ENCODE measurements at regions not wholly inside any gene's neighbourhood (a gene's known extent, or its start where the extent isn't known, plus 50 kb on each side); places are given as distances from the start of the nearest gene placed in this dataset.
"Not testable (repeated sequence)": the region's sequence is repeated elsewhere in the genome, so short reads cannot be mapped to it uniquely, and the experiment has no call there.

DNA sequence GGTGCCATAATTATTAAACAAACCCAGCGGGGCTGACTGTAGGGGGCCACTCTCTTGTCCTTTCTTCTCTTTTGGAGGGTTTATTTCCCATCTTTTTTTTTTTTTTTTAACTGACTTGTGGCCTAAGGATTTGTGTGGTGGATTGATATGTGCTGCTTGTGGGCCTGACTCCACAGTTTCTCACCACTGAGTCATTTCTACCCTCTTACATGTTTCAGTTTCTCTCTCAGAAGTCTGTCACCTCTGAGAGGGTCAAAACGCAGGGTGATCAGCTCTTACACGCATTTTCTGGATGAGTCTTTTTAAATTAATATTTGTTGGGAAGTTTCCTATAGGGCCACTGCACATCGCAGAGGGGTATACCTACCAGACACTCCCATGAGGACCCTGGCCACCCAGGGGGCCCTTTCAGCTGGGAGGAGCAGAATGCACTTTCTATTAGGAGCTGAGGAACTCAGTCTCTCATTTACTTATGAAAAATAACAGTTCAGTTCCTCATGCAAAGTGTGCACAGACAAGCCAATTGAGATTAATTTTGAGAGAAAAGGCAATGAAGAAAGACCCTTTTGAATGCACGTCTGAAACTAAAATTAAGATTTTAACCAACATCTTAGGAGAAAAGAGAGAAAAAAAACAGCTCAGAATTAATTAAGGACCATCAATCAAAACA lies 407.9 kb downstream of the TECRL start:
- DNase-seq = no peak

- no peak for DNase-seq
Measured at GRCh38 chr4:64000241-64000640, 409.0 kb downstream of the TECRL start.

DNA sequence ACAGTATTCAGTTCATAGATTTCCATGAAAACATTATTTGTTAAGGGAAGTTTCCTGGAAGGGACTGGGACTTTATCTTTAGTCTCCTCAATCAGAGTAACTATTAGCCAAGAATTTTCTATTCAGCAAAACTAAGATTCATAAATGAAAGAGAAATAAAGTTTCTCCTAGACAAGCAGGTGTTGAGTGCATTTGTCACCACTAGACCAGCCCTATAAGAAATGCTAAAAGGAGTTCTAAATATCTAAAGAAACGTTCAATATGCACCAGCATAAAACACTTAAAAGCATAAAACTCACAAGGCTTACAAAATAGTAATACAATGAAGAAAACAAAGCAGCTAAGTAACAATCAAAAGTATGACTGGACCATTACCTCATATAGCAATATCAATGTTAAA lies 423.0 kb downstream of the TECRL start:
- DNase-seq = no peak

DNA sequence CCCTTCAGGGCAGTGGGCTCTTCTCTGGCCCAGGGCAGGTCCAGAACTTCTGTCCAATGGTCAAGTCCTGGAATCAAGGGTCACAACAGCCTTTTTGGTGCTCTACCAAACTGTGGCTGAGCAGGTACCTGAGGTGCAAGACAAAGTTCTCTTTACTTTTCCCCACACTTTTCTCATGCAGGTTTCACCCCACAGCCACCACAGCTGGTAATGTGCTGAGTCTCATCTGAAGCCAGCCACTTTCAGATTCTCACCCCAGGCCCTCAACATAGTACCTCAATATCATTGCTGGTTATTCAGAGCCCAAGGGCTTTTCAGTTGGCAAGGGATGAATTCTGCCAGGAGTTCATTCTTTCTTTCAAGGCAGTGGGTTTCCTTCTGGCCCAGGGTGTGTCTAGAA lies 426.0 kb downstream of the TECRL start:
- DNase-seq = no peak

GRCh38 chr4:63965875-63966274 lies 443.4 kb downstream of the TECRL start:
- DNase-seq = no peak

GRCh38 chr4:63942706-63943286 lies 466.5 kb downstream of the TECRL start:
- DNase-seq = not testable (repeated sequence)

GRCh38 chr4:63937961-63938360 lies 471.3 kb downstream of the TECRL start:
- no peak for DNase-seq

- DNase-seq = no peak
Measured at GRCh38 chr4:63922146-63922545, 487.1 kb downstream of the TECRL start.

DNA sequence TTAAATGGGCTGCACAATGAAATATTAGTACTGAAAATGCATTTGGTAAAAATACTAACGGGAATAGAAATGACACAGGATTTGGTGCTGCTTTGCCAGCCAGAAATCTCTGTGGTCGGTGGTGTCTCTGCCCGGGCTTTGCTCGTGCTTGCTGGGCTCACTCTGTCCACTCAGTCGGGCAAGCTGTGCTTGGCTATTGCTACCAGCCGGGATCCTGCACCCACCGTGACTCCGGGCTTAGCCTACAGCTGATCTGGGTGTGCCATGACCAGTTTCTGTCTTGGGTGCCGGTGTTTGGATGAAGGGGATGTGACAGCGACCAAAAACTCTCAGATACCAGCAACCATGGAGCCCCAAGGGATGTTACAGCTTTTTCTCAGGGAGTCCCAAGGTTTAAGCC lies 487.7 kb downstream of the TECRL start:
- no peak for DNase-seq

DNA sequence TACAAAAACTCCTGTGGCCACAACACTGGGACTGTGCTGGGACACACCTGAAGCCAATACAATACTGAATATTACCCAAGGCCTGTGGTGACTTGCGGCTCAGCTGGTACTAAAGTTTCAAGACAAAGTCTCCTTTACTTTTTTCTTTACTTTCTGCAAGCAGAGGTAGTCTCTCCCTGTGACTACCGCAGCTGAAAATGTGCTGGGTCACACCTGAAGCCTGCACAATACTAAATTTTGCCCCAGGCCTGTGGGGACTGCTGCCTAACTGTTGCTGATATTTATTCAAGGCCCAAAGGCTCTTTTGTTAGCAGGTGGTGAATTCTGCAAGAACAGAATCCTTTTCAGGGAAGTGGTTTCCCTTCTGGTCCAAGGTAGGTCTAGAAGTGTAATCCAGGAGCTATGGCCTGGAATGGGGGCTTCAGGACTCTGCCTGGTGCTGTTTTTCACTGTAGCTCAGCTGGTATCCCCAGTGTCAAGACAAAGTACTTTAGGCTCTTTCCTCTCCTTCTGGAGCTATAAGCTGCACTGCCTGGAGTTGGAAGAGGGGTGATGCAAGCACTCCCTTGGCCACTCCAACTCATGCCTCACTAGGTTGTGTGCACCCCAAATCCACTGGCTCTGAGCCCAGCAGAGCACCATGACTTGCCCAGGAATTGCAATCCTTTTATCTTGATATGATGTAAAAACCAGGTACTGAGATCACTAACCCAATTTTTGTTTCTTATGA lies 489.4 kb downstream of the TECRL start:
- DNase-seq = no peak

- DNase-seq = no peak
Measured at GRCh38 chr4:63906660-63907183, 502.5 kb downstream of the TECRL start.

- DNase-seq = no peak
Measured at GRCh38 chr4:63904201-63904600, 505.0 kb downstream of the TECRL start.

GRCh38 chr4:63901304-63901703 lies 507.9 kb downstream of the TECRL start:
- no peak for DNase-seq

DNA sequence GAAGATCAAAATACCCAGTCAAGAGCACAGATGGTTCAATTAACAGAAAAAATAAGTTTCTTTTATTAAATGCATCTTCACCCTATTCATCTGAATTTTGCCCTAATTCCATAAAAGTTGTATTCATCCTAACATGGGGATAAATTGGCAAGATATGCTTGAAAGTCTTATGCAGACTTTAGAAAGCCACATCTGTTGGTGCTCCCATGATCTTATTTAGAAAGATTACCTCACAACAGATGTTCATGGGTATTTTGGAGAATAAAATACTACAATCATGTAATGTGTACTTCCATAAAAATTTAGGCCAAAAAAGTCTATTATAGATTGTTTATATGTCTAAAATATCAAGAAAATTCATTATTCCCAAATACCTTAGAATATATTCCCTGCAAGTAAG lies 510.3 kb downstream of the TECRL start:
- DNase-seq = no peak

GRCh38 chr4:63894161-63894560 lies 515.1 kb downstream of the TECRL start:
- no peak for DNase-seq

- no peak for DNase-seq
Measured at GRCh38 chr4:63869370-63869769, 539.9 kb downstream of the TECRL start.

DNA sequence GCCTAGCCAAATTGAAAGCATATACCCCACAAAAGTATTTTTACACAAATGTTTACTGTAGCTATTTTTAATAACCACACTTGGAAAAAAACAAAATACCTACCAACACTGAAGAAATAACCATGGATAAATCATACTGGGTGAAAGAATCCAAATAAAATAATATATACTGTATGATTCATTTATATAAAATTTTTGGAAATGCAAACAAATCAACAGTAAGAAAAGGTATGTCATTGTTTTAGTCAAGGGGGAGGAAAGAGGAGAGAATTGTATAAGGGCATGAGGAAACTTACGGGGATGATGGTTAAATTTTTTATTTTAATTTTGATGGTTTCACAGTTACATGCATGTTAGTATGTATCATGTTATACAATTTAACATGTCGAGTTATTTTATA lies 557.8 kb downstream of the TECRL start:
- no peak for DNase-seq

GRCh38 chr4:63841266-63841665 lies 568.0 kb downstream of the TECRL start:
- no peak for DNase-seq

GRCh38 chr4:63831590-63832155 lies 577.6 kb downstream of the TECRL start:
- DNase-seq = no peak

- no peak for DNase-seq
Measured at GRCh38 chr4:63817196-63817865, 591.9 kb downstream of the TECRL start.

DNA sequence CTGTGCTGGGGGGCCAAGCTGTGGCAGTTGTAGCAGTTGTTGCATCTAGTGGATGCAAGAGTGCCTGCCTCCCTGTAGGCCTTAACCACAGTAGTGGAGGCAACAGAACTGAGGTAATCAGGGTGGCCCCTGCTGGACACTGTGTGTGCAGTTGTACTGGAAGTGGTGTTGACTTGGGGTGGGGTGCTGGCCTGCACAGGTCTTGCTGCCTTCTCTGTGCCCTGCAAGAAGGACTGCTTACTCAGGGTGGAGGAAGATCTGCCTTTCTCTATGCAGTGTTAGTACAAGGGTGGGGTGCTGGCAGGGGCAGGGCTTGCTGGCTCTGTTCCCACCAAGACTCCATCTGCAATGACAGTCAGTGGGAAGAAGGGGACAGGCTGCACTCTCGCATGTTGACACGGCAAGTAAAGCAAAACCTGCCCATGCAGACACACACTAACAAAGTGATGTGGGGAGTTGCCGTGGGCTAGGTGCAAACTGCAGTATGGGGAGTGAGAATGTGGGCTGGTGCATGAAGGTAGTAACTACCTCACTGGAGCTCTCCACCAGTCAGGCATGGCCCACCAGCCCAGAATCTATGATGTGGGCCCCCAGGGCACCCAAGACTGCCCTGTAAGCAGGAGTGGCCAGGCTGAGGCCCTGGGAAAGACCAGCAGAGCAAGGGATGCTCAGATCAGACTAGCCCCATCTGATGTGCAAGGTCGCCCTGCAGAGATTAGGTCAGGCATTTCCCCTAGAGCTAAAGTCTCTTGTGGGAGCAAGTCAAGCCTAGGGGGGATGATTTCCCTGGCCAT lies 594.9 kb downstream of the TECRL start:
- DNase-seq = no peak

GRCh38 chr4:63799166-63799565 lies 610.1 kb downstream of the TECRL start:
- DNase-seq = no peak
